ENCODE measurements at regions not wholly inside any gene's neighbourhood (a gene's known extent, or its start where the extent isn't known, plus 50 kb on each side); places are given as distances from the start of the nearest gene placed in this dataset.
"Not testable (repeated sequence)": the region's sequence is repeated elsewhere in the genome, so short reads cannot be mapped to it uniquely, and the experiment has no call there.

DNA sequence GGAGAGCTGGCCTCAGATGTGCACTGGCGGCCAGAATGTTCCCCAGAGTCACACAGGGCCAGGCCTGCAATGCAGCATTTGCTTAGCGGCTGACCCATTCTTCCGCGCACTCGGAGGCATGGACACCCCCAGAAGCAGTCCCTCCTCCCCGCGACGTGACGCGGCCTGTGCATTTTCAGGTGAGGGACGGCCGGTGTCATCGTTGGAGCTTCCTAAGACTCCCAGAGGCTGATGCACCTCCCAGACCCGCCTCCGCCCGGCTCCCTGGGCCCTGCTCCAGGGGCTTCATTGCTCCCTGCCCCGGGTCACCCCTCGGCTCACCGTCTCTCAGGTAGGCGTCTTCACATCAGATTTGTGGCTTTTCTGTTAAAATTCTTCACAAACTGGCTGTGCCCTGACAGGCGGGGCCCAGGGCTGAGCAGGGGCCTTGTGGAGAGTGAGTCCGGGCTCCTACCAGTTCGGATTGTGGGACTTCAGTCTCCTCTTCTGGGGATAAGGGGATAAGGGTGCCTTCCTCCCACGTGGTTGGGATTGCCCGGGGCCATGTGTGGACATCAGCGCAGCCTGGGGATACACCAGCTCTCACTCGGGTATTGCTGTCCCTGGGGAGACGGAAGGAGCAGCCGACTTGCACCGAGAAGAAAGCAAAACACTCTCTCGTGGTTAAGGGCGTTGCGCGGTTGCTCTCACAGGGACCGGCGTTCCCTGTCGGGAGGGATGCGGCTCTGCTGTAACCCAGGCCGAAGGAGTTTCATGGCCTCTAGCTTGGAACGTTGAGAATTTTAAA lies 249.1 kb downstream of the ADGRD1 start:
- Histone ChIP-seq H3K4me3 (ENCODE audit: control insufficient read depth in 1 of 7, extremely low read depth in 1 of 7, insufficient read depth in 4 of 7, low read depth in 2 of 7, low read length in 6 of 7) (no peak overlapping the region), H3K27ac (ENCODE audit: insufficient read depth in 1 of 2, low read depth in 1 of 2, low read length in 2 of 2, poor library complexity in 1 of 2, severe bottlenecking in 2 of 2) (no peak overlapping the region), H3K27me3 (replicated peaks in 2 of 5; ENCODE audit: control insufficient read depth in 4 of 5, insufficient read depth in 5 of 5, low read length in 4 of 5) (no peaks in the 10 kb centered on the region), H3K36me3 (ENCODE audit: control insufficient read depth in 4 of 4, insufficient read depth in 4 of 4, low read length in 3 of 4) (no peaks in the 10 kb centered on the region), H3K9me3 (ENCODE audit: control extremely low read depth in 1 of 5, control insufficient read depth in 4 of 5, insufficient read depth in 2 of 5, low read depth in 1 of 5, low read length in 4 of 5) (no peaks in the 10 kb centered on the region), H3K4me1 (ENCODE audit: control extremely low read depth in 1 of 4, control insufficient read depth in 4 of 4, insufficient read depth in 4 of 4, low read length in 3 of 4) (no peaks in the 10 kb centered on the region)
- POLR2A ChIA-PET: interaction anchor here (0.6 kb wide), 1 partner anchor 48 kb away, joined by 4 read pairs; no protein-coding TSS in a partner anchor
- 98% methylated on average over 28 of the region's 40 CpGs for WGBS (ENCODE audit: insufficient coverage)
- no peak for DNase-seq
- CTCF ChIA-PET: no interaction called here

- Histone ChIP-seq H3K27ac (ENCODE audit: insufficient read depth in 1 of 2, low read depth in 1 of 2, low read length in 2 of 2, poor library complexity in 1 of 2, severe bottlenecking in 2 of 2) (no peak overlapping the region), H3K27me3 (replicated peaks in 2 of 5; ENCODE audit: control insufficient read depth in 4 of 5, insufficient read depth in 5 of 5, low read length in 4 of 5) (no peaks in the 10 kb centered on the region), H3K36me3 (ENCODE audit: control insufficient read depth in 4 of 4, insufficient read depth in 4 of 4, low read length in 3 of 4) (no peaks in the 10 kb centered on the region), H3K4me3 (ENCODE audit: control insufficient read depth in 1 of 7, extremely low read depth in 1 of 7, insufficient read depth in 4 of 7, low read depth in 2 of 7, low read length in 6 of 7) (no peak overlapping the region), H3K9me3 (ENCODE audit: control extremely low read depth in 1 of 5, control insufficient read depth in 4 of 5, insufficient read depth in 2 of 5, low read depth in 1 of 5, low read length in 4 of 5) (no peaks in the 10 kb centered on the region), H3K4me1 (ENCODE audit: control extremely low read depth in 1 of 4, control insufficient read depth in 4 of 4, insufficient read depth in 4 of 4, low read length in 3 of 4) (no peaks in the 10 kb centered on the region)
- no peak for DNase-seq
- ChIA-PET CTCF (no interaction called here), POLR2A (interaction anchor here (0.6 kb wide), 1 partner anchor 49 kb away, joined by 4 read pairs; no protein-coding TSS in a partner anchor)
- 93% methylated on average over 17 of the region's 25 CpGs for WGBS (ENCODE audit: insufficient coverage)
Observed at GRCh38 chr12:131203666-131204415, 250.1 kb downstream of the ADGRD1 start.

GRCh38 chr12:131204416-131205274 lies 250.9 kb downstream of the ADGRD1 start:
- DNase-seq: no peak
- POLR2A ChIA-PET: no interaction called here

DNA sequence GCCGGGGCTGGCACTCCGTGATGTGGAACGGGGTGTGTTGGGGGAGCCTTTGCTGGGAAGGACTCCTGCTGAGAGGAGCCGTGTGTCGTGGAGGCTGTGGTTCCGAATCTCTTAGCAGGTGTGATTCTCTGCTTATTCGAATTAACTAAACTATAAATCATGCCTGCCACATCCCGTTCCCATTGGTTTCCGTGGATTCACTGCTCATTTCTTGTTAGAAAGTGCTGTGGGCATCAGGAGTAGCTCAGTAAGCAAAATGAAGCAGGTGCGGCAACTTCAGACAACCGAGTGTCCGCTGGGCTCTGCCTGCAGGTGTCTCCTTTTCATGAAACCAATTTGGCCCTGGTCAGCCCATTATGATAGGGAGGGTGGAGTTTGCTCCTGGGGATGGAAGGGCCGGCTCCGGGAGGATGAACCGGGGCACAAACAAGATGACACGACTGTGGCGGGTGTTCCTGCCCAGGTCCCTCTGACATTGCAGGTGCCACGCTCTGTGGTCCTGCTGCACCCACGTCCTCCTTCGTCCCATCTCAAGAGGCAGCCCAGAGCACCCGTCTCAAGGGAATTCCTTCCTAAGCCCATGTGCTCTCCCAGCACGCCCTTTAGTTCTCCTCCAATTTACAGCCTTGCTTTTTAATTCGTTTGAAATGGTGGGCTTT lies 251.7 kb downstream of the ADGRD1 start:
- CTCF ChIA-PET; POLR2A ChIA-PET; DNase-seq; H3K36me3 ChIP-seq (ENCODE audit: control insufficient read depth in 4 of 4, insufficient read depth in 4 of 4, low read length in 3 of 4); H3K27ac ChIP-seq (ENCODE audit: insufficient read depth in 1 of 2, low read depth in 1 of 2, low read length in 2 of 2, poor library complexity in 1 of 2, severe bottlenecking in 2 of 2); H3K9me3 ChIP-seq (ENCODE audit: control extremely low read depth in 1 of 5, control insufficient read depth in 4 of 5, insufficient read depth in 2 of 5, low read depth in 1 of 5, low read length in 4 of 5); H3K4me3 ChIP-seq (ENCODE audit: control insufficient read depth in 1 of 7, extremely low read depth in 1 of 7, insufficient read depth in 4 of 7, low read depth in 2 of 7, low read length in 6 of 7); H3K27me3 ChIP-seq (replicated peaks in 2 of 5; ENCODE audit: control insufficient read depth in 4 of 5, insufficient read depth in 5 of 5, low read length in 4 of 5); H3K4me1 ChIP-seq (ENCODE audit: control extremely low read depth in 1 of 4, control insufficient read depth in 4 of 4, insufficient read depth in 4 of 4, low read length in 3 of 4): not testable (repeated sequence)
- WGBS (ENCODE audit: insufficient coverage): 98% methylated on average over 7 of the region's 23 CpGs

More at GRCh38 chr12:131204416-131205274, 250.9 kb downstream of the ADGRD1 start:
- Histone ChIP-seq H3K4me1 (ENCODE audit: control extremely low read depth in 1 of 4, control insufficient read depth in 4 of 4, insufficient read depth in 4 of 4, low read length in 3 of 4) (no peaks in the 10 kb centered on the region), H3K4me3 (ENCODE audit: control insufficient read depth in 1 of 7, extremely low read depth in 1 of 7, insufficient read depth in 4 of 7, low read depth in 2 of 7, low read length in 6 of 7) (no peak overlapping the region), H3K27ac (ENCODE audit: insufficient read depth in 1 of 2, low read depth in 1 of 2, low read length in 2 of 2, poor library complexity in 1 of 2, severe bottlenecking in 2 of 2) (no peak overlapping the region), H3K9me3 (ENCODE audit: control extremely low read depth in 1 of 5, control insufficient read depth in 4 of 5, insufficient read depth in 2 of 5, low read depth in 1 of 5, low read length in 4 of 5) (no peaks in the 10 kb centered on the region), H3K27me3 (replicated peaks in 2 of 5; ENCODE audit: control insufficient read depth in 4 of 5, insufficient read depth in 5 of 5, low read length in 4 of 5) (no peaks in the 10 kb centered on the region), H3K36me3 (ENCODE audit: control insufficient read depth in 4 of 4, insufficient read depth in 4 of 4, low read length in 3 of 4) (no peaks in the 10 kb centered on the region)
- CTCF ChIA-PET: no interaction called here
- WGBS (ENCODE audit: insufficient coverage): 93% methylated on average over 12 of the region's 17 CpGs

- H3K4me1 ChIP-seq (ENCODE audit: control extremely low read depth in 1 of 4, control insufficient read depth in 4 of 4, insufficient read depth in 4 of 4, low read length in 3 of 4): peaks cover 0 to 17% (median 5%) of the 10 kb centered on the region in 4 experiments
- H3K27ac ChIP-seq (ENCODE audit: insufficient read depth in 1 of 2, low read depth in 1 of 2, low read length in 2 of 2, poor library complexity in 1 of 2, severe bottlenecking in 2 of 2); POLR2A ChIA-PET; H3K4me3 ChIP-seq (ENCODE audit: control insufficient read depth in 1 of 7, extremely low read depth in 1 of 7, insufficient read depth in 4 of 7, low read depth in 2 of 7, low read length in 6 of 7); CTCF ChIA-PET; DNase-seq; H3K36me3 ChIP-seq (ENCODE audit: control insufficient read depth in 4 of 4, insufficient read depth in 4 of 4, low read length in 3 of 4); H3K9me3 ChIP-seq (ENCODE audit: control extremely low read depth in 1 of 5, control insufficient read depth in 4 of 5, insufficient read depth in 2 of 5, low read depth in 1 of 5, low read length in 4 of 5); H3K27me3 ChIP-seq (replicated peaks in 2 of 5; ENCODE audit: control insufficient read depth in 4 of 5, insufficient read depth in 5 of 5, low read length in 4 of 5): not testable (repeated sequence)
- WGBS (ENCODE audit: insufficient coverage): no CpG with 5 or more reads among the region's 19 CpGs
Observed at GRCh38 chr12:131206630-131207299, 253.1 kb downstream of the ADGRD1 start.

GRCh38 chr12:131207300-131207660 lies 253.6 kb downstream of the ADGRD1 start:
- POLR2A ChIA-PET; H3K27me3 ChIP-seq (replicated peaks in 2 of 5; ENCODE audit: control insufficient read depth in 4 of 5, insufficient read depth in 5 of 5, low read length in 4 of 5); H3K4me3 ChIP-seq (ENCODE audit: control insufficient read depth in 1 of 7, extremely low read depth in 1 of 7, insufficient read depth in 4 of 7, low read depth in 2 of 7, low read length in 6 of 7); H3K9me3 ChIP-seq (ENCODE audit: control extremely low read depth in 1 of 5, control insufficient read depth in 4 of 5, insufficient read depth in 2 of 5, low read depth in 1 of 5, low read length in 4 of 5); H3K36me3 ChIP-seq (ENCODE audit: control insufficient read depth in 4 of 4, insufficient read depth in 4 of 4, low read length in 3 of 4); H3K27ac ChIP-seq (ENCODE audit: insufficient read depth in 1 of 2, low read depth in 1 of 2, low read length in 2 of 2, poor library complexity in 1 of 2, severe bottlenecking in 2 of 2); CTCF ChIA-PET; DNase-seq: not testable (repeated sequence)
- 97% methylated on average over 8 of the region's 12 CpGs for WGBS (ENCODE audit: insufficient coverage)
- H3K4me1 ChIP-seq (ENCODE audit: control extremely low read depth in 1 of 4, control insufficient read depth in 4 of 4, insufficient read depth in 4 of 4, low read length in 3 of 4): peaks cover 0 to 22% (median 7%) of the 10 kb centered on the region in 4 experiments
